ENCODE measurements at regions not wholly inside any gene's neighbourhood (a gene's known extent, or its start where the extent isn't known, plus 50 kb on each side); places are given as distances from the start of the nearest gene placed in this dataset.

- TF ChIP-seq CTCF (IDR thresholded peaks at IDR 0.05) (no peak), POLR2A (IDR thresholded peaks at IDR 0.05) (no peak), POLR2AphosphoS5 (IDR thresholded peaks at IDR 0.05) (no peak), EP300 (IDR thresholded peaks at IDR 0.05) (no peak)
These were observed 127.2 kb downstream of the EBLN2 start for GRCh38 chr3:73188707-73189106.
